ENCODE measurements at regions not wholly inside any gene's neighbourhood (a gene's known extent, or its start where the extent isn't known, plus 50 kb on each side); places are given as distances from the start of the nearest gene placed in this dataset.

GRCh38 chr4:163592212-163592611, 97.7 kb downstream of the TMA16 start:
- Histone ChIP-seq H3K36me3 (ENCODE audit: control insufficient read depth in 2 of 3, insufficient read depth in 3 of 3, low read length in 3 of 3) (no peaks in the 10 kb centered on the region), H3K27ac (ENCODE audit: low read depth, low read length) (no peak overlapping the region), H3K27me3 (ENCODE audit: control insufficient read depth in 2 of 2, insufficient read depth in 2 of 2, low read length in 2 of 2) (no peaks in the 10 kb centered on the region), H3K4me1 (ENCODE audit: control insufficient read depth in 2 of 2, insufficient read depth in 2 of 2, low read length in 2 of 2) (no peaks in the 10 kb centered on the region), H3K4me3 (ENCODE audit: low read length) (no peak overlapping the region), H3K9me3 (ENCODE audit: control insufficient read depth in 2 of 3, low read length in 3 of 3) (no peaks in the 10 kb centered on the region)
- H3K4me3 Mint-ChIP-seq = no peak overlapping the region
- no peak overlapping the region for H3K27ac Mint-ChIP-seq
- peaks cover 0 to 4% (median 0%) of the 10 kb centered on the region in 5 donors for H3K36me3 Mint-ChIP-seq
- POLR2A ChIA-PET = no interaction called here
- CTCF ChIA-PET = interaction anchor here (0.9 kb wide), 1 partner anchor 84 kb away, joined by 4 read pairs; no protein-coding TSS in a partner anchor
- H3K27me3 Mint-ChIP-seq = peaks cover 0 to 7% (median 0%) of the 10 kb centered on the region in 5 donors
- ATAC-seq = no peak
- peaks cover 0 to 34% (median 7%) of the 10 kb centered on the region in 7 donors for H3K4me1 Mint-ChIP-seq
- no peak for DNase-seq
- intact Hi-C loops (cut with micrococcal nuclease) = no loop called here
- peaks cover 0 to 3% (median 0%) of the 10 kb centered on the region in 11 donors for H3K9me3 Mint-ChIP-seq

- intact Hi-C loops (cut with micrococcal nuclease) = no loop called here
- no peaks in the 10 kb centered on the region for H3K27me3 ChIP-seq (ENCODE audit: control insufficient read depth in 2 of 2, insufficient read depth in 2 of 2, low read length in 2 of 2)
- Mint-ChIP-seq H3K27me3 (peaks cover 0 to 7% (median 0%) of the 10 kb centered on the region in 5 donors), H3K4me3 (no peak overlapping the region), H3K4me1 (peaks cover 0 to 22% (median 10%) of the 10 kb centered on the region in 7 donors), H3K9me3 (peaks cover 0 to 3% (median 0%) of the 10 kb centered on the region in 11 donors), H3K27ac (no peak overlapping the region), H3K36me3 (no peaks in the 10 kb centered on the region)
- no peaks in the 10 kb centered on the region for H3K36me3 ChIP-seq (ENCODE audit: control insufficient read depth in 2 of 3, insufficient read depth in 3 of 3, low read length in 3 of 3)
- H3K9me3 ChIP-seq (ENCODE audit: control insufficient read depth in 2 of 3, low read length in 3 of 3) = no peaks in the 10 kb centered on the region
- DNase-seq (no peak), ATAC-seq (peak; percentile 63)
- ChIA-PET POLR2A (no interaction called here), CTCF (no interaction called here)
- no peaks in the 10 kb centered on the region for H3K4me1 ChIP-seq (ENCODE audit: control insufficient read depth in 2 of 2, insufficient read depth in 2 of 2, low read length in 2 of 2)
- no peak overlapping the region for H3K4me3 ChIP-seq (ENCODE audit: low read length)
- H3K27ac ChIP-seq (ENCODE audit: low read depth, low read length) = no peak overlapping the region
These were observed 101.1 kb downstream of the TMA16 start for GRCh38 chr4:163595580-163595979.

- Histone ChIP-seq H3K4me1 (ENCODE audit: control insufficient read depth in 2 of 2, insufficient read depth in 2 of 2, low read length in 2 of 2) (no peaks in the 10 kb centered on the region), H3K4me3 (ENCODE audit: low read length) (no peak overlapping the region), H3K9me3 (ENCODE audit: control insufficient read depth in 2 of 3, low read length in 3 of 3) (no peaks in the 10 kb centered on the region), H3K36me3 (ENCODE audit: control insufficient read depth in 2 of 3, insufficient read depth in 3 of 3, low read length in 3 of 3) (no peaks in the 10 kb centered on the region), H3K27me3 (ENCODE audit: control insufficient read depth in 2 of 2, insufficient read depth in 2 of 2, low read length in 2 of 2) (no peaks in the 10 kb centered on the region), H3K27ac (ENCODE audit: low read depth, low read length) (no peak overlapping the region)
- H3K9me3 Mint-ChIP-seq = peaks cover 0 to 3% (median 0%) of the 10 kb centered on the region in 11 donors
- H3K4me3 Mint-ChIP-seq = no peak overlapping the region
- no peaks in the 10 kb centered on the region for H3K36me3 Mint-ChIP-seq
- H3K27ac Mint-ChIP-seq = no peak overlapping the region
- no peak for ATAC-seq
- intact Hi-C loops (cut with micrococcal nuclease) = no loop called here
- no peaks in the 10 kb centered on the region for H3K27me3 Mint-ChIP-seq
- DNase-seq = no peak
- ChIA-PET POLR2A (no interaction called here), CTCF (no interaction called here)
- H3K4me1 Mint-ChIP-seq = peaks cover 0 to 11% (median 0%) of the 10 kb centered on the region in 7 donors
These were observed 103.5 kb downstream of the TMA16 start for GRCh38 chr4:163598028-163598427.

- peaks cover 0 to 3% (median 0%) of the 10 kb centered on the region in 11 donors for H3K9me3 Mint-ChIP-seq
- intact Hi-C loops (cut with micrococcal nuclease) = no loop called here
- no peak for DNase-seq
- no peak overlapping the region for H3K4me3 Mint-ChIP-seq
- H3K9me3 ChIP-seq (ENCODE audit: control insufficient read depth in 2 of 3, low read length in 3 of 3) = no peaks in the 10 kb centered on the region
- H3K36me3 ChIP-seq (ENCODE audit: control insufficient read depth in 2 of 3, insufficient read depth in 3 of 3, low read length in 3 of 3) = no peaks in the 10 kb centered on the region
- no peaks in the 10 kb centered on the region for H3K27me3 Mint-ChIP-seq
- H3K27ac Mint-ChIP-seq = no peak overlapping the region
- peaks cover 0 to 11% (median 0%) of the 10 kb centered on the region in 7 donors for H3K4me1 Mint-ChIP-seq
- ATAC-seq = no peak
- ChIA-PET CTCF (no interaction called here), POLR2A (no interaction called here)
- H3K4me1 ChIP-seq (ENCODE audit: control insufficient read depth in 2 of 2, insufficient read depth in 2 of 2, low read length in 2 of 2) = no peaks in the 10 kb centered on the region
- H3K27me3 ChIP-seq (ENCODE audit: control insufficient read depth in 2 of 2, insufficient read depth in 2 of 2, low read length in 2 of 2) = no peaks in the 10 kb centered on the region
- no peak overlapping the region for H3K27ac ChIP-seq (ENCODE audit: low read depth, low read length)
- H3K36me3 Mint-ChIP-seq = no peaks in the 10 kb centered on the region
- no peak overlapping the region for H3K4me3 ChIP-seq (ENCODE audit: low read length)
These were observed 104.0 kb downstream of the TMA16 start for GRCh38 chr4:163598489-163598888.

- H3K4me1 ChIP-seq (ENCODE audit: control insufficient read depth in 2 of 2, insufficient read depth in 2 of 2, low read length in 2 of 2) = no peaks in the 10 kb centered on the region
- no peaks in the 10 kb centered on the region for H3K27me3 Mint-ChIP-seq
These were observed 106.2 kb downstream of the TMA16 start for GRCh38 chr4:163600727-163601126.

GRCh38 chr4:163603257-163603656, 108.8 kb downstream of the TMA16 start:
- Mint-ChIP-seq H3K27ac (no peak overlapping the region), H3K36me3 (no peaks in the 10 kb centered on the region), H3K9me3 (peaks cover 0 to 4% (median 0%) of the 10 kb centered on the region in 11 donors), H3K4me1 (peaks cover 0 to 37% (median 16%) of the 10 kb centered on the region in 7 donors), H3K27me3 (peaks cover 0 to 5% (median 3%) of the 10 kb centered on the region in 5 donors), H3K4me3 (no peak overlapping the region)
- Histone ChIP-seq H3K36me3 (ENCODE audit: control insufficient read depth in 2 of 3, insufficient read depth in 3 of 3, low read length in 3 of 3) (no peaks in the 10 kb centered on the region), H3K4me1 (ENCODE audit: control insufficient read depth in 2 of 2, insufficient read depth in 2 of 2, low read length in 2 of 2) (no peaks in the 10 kb centered on the region), H3K9me3 (ENCODE audit: control insufficient read depth in 2 of 3, low read length in 3 of 3) (no peaks in the 10 kb centered on the region), H3K27ac (ENCODE audit: low read depth, low read length) (no peak overlapping the region), H3K27me3 (ENCODE audit: control insufficient read depth in 2 of 2, insufficient read depth in 2 of 2, low read length in 2 of 2) (no peaks in the 10 kb centered on the region), H3K4me3 (ENCODE audit: low read length) (no peak overlapping the region)
- ChIA-PET POLR2A (no interaction called here), CTCF (no interaction called here)
- no peak for ATAC-seq
- intact Hi-C loops (cut with micrococcal nuclease) = no loop called here
- no peak for DNase-seq

More at GRCh38 chr4:163600727-163601126, 106.2 kb downstream of the TMA16 start:
- H3K36me3 Mint-ChIP-seq = no peaks in the 10 kb centered on the region
- DNase-seq = no peak
- H3K9me3 Mint-ChIP-seq = peaks cover 0 to 3% (median 0%) of the 10 kb centered on the region in 11 donors
- no peak overlapping the region for H3K4me3 Mint-ChIP-seq
- Histone ChIP-seq H3K36me3 (ENCODE audit: control insufficient read depth in 2 of 3, insufficient read depth in 3 of 3, low read length in 3 of 3) (no peaks in the 10 kb centered on the region), H3K27ac (ENCODE audit: low read depth, low read length) (no peak overlapping the region), H3K9me3 (ENCODE audit: control insufficient read depth in 2 of 3, low read length in 3 of 3) (no peaks in the 10 kb centered on the region), H3K27me3 (ENCODE audit: control insufficient read depth in 2 of 2, insufficient read depth in 2 of 2, low read length in 2 of 2) (no peaks in the 10 kb centered on the region), H3K4me3 (ENCODE audit: low read length) (no peak overlapping the region)
- peaks cover 0 to 21% (median 0%) of the 10 kb centered on the region in 7 donors for H3K4me1 Mint-ChIP-seq
- H3K27ac Mint-ChIP-seq = no peak overlapping the region
- POLR2A ChIA-PET = no interaction called here
- CTCF ChIA-PET = no interaction called here
- intact Hi-C loops (cut with micrococcal nuclease) = no loop called here
- peak; percentile 65 for ATAC-seq

- ChIA-PET POLR2A (interaction anchor here (1.1 kb wide), 1 partner anchor 36 kb away, joined by 3 read pairs; no protein-coding TSS in a partner anchor), CTCF (no interaction called here)
- Histone ChIP-seq H3K9me3 (ENCODE audit: control insufficient read depth in 2 of 3, low read length in 3 of 3) (no peaks in the 10 kb centered on the region), H3K4me1 (ENCODE audit: control insufficient read depth in 2 of 2, insufficient read depth in 2 of 2, low read length in 2 of 2) (no peaks in the 10 kb centered on the region), H3K27ac (ENCODE audit: low read depth, low read length) (no peak overlapping the region), H3K4me3 (ENCODE audit: low read length) (no peak overlapping the region), H3K36me3 (ENCODE audit: control insufficient read depth in 2 of 3, insufficient read depth in 3 of 3, low read length in 3 of 3) (no peaks in the 10 kb centered on the region), H3K27me3 (ENCODE audit: control insufficient read depth in 2 of 2, insufficient read depth in 2 of 2, low read length in 2 of 2) (no peaks in the 10 kb centered on the region)
- Mint-ChIP-seq H3K36me3 (no peaks in the 10 kb centered on the region), H3K27me3 (peaks cover 0 to 14% (median 3%) of the 10 kb centered on the region in 5 donors), H3K27ac (no peak overlapping the region), H3K9me3 (peaks cover 0 to 4% (median 0%) of the 10 kb centered on the region in 11 donors), H3K4me1 (peaks cover 0 to 48% (median 26%) of the 10 kb centered on the region in 7 donors), H3K4me3 (no peak overlapping the region)
- DNase-seq (no peak), ATAC-seq (peak; percentile 61)
- intact Hi-C loops (cut with micrococcal nuclease) = loop anchor here in 1 of 2 donors (2.0 kb wide), 1 partner anchor 14 kb away; no protein-coding TSS in a partner anchor
These were observed 112.6 kb downstream of the TMA16 start for GRCh38 chr4:163606896-163607691.
